Neural progenitor cell (in vitro differentiated cells): ENCODE measurements at regions not wholly inside any gene's neighbourhood (a gene's known extent, or its start where the extent isn't known, plus 50 kb on each side); places are given as distances from the start of the nearest gene placed in this dataset.

Experiments
- CTCF ChIP-seq: fragments of 200-600 bp; sonication (generic); IDR thresholded peaks from 2 replicates; pipeline ENCODE4 v1.5.1; 2017; ENCODE audit warnings: antibody characterized with exemption, mild to moderate bottlenecking
- EZH2 ChIP-seq: fragments of 200-600 bp; sonication (generic); IDR thresholded peaks from 2 replicates; pipeline ENCODE4 v1.6.1; 2017; ENCODE audit warnings: antibody characterized with exemption, mild to moderate bottlenecking, moderate library complexity

- TF ChIP-seq CTCF (no peak), EZH2 (no peak)
Observed at GRCh38 chr5:106363578-106363977, 1307.2 kb downstream of the EFNA5 start.
